ENCODE measurements at regions not wholly inside any gene's neighbourhood (a gene's known extent, or its start where the extent isn't known, plus 50 kb on each side); places are given as distances from the start of the nearest gene placed in this dataset.

- no peak overlapping the region for H3K9ac ChIP-seq (ENCODE audit: low read length)
- no peaks in the 10 kb centered on the region for H3K27me3 ChIP-seq (replicated peaks; ENCODE audit: insufficient read depth, low read length)
- H3K79me2 ChIP-seq (ENCODE audit: low read length) = no peaks in the 10 kb centered on the region
- H3K27ac ChIP-seq (ENCODE audit: low read length) = no peak overlapping the region
- H3K9me3 ChIP-seq (replicated peaks; ENCODE audit: insufficient read depth, low read length) = no peaks in the 10 kb centered on the region
- no peak overlapping the region for H3K4me2 ChIP-seq (ENCODE audit: low read depth, low read length)
- DNase-seq = no peak
- TF ChIP-seq EZH2phosphoT487 (IDR thresholded peaks at IDR 0.05; ENCODE audit: low read length) = no peak
- TF ChIP-seq CTCF (IDR thresholded peaks at IDR 0.05; ENCODE audit: low read length) = no peak
- no peak for TF ChIP-seq EZH2 (optimal IDR thresholded peaks at IDR 0.05; ENCODE audit: low read depth, low read length)
- H4K20me1 ChIP-seq (ENCODE audit: insufficient read depth, low read length) = no peaks in the 10 kb centered on the region
- H3K9me2 ChIP-seq (replicated peaks; ENCODE audit: insufficient read depth, low read length) = no peaks in the 10 kb centered on the region
- H2AFZ ChIP-seq (ENCODE audit: low read length) = no peak overlapping the region
- H3K36me3 ChIP-seq (replicated peaks; ENCODE audit: insufficient read depth, low read length) = no peaks in the 10 kb centered on the region
- no peak overlapping the region for H3K4me3 ChIP-seq (ENCODE audit: low read length)
- no peaks in the 10 kb centered on the region for H3K4me1 ChIP-seq (ENCODE audit: low read length)
- H3F3A ChIP-seq (ENCODE audit: insufficient read depth, low read length) = no peaks in the 10 kb centered on the region
Measured at GRCh38 chr7:68846811-68847325, 751.4 kb upstream of the AUTS2 start.

- H2AFZ ChIP-seq (ENCODE audit: low read length) = no peak overlapping the region
- H3K4me1 ChIP-seq (ENCODE audit: low read length) = no peaks in the 10 kb centered on the region
- H3K79me2 ChIP-seq (ENCODE audit: low read length) = no peaks in the 10 kb centered on the region
- DNase-seq = no peak
- no peak for TF ChIP-seq EZH2 (optimal IDR thresholded peaks at IDR 0.05; ENCODE audit: low read depth, low read length)
- TF ChIP-seq EZH2phosphoT487 (IDR thresholded peaks at IDR 0.05; ENCODE audit: low read length) = no peak
- TF ChIP-seq CTCF (IDR thresholded peaks at IDR 0.05; ENCODE audit: low read length) = no peak
- H3K9me2 ChIP-seq (replicated peaks; ENCODE audit: insufficient read depth, low read length) = no peaks in the 10 kb centered on the region
- H3K9ac ChIP-seq (ENCODE audit: low read length) = no peak overlapping the region
- H3K4me3 ChIP-seq (ENCODE audit: low read length) = no peak overlapping the region
- H3F3A ChIP-seq (ENCODE audit: insufficient read depth, low read length) = no peaks in the 10 kb centered on the region
- H3K9me3 ChIP-seq (replicated peaks; ENCODE audit: insufficient read depth, low read length) = no peaks in the 10 kb centered on the region
- no peaks in the 10 kb centered on the region for H3K36me3 ChIP-seq (replicated peaks; ENCODE audit: insufficient read depth, low read length)
- no peaks in the 10 kb centered on the region for H3K27me3 ChIP-seq (replicated peaks; ENCODE audit: insufficient read depth, low read length)
- H4K20me1 ChIP-seq (ENCODE audit: insufficient read depth, low read length) = no peaks in the 10 kb centered on the region
- no peak overlapping the region for H3K27ac ChIP-seq (ENCODE audit: low read length)
- no peak overlapping the region for H3K4me2 ChIP-seq (ENCODE audit: low read depth, low read length)
Measured at GRCh38 chr7:68853254-68853653, 745.0 kb upstream of the AUTS2 start.

GRCh38 chr7:68857571-68857970, 740.7 kb upstream of the AUTS2 start:
- no peak overlapping the region for H3K4me2 ChIP-seq (ENCODE audit: low read depth, low read length)
- no peaks in the 10 kb centered on the region for H3K9me3 ChIP-seq (replicated peaks; ENCODE audit: insufficient read depth, low read length)
- H3K9ac ChIP-seq (ENCODE audit: low read length) = no peak overlapping the region
- H3K4me3 ChIP-seq (ENCODE audit: low read length) = no peak overlapping the region
- H3K27me3 ChIP-seq (replicated peaks; ENCODE audit: insufficient read depth, low read length) = no peaks in the 10 kb centered on the region
- H2AFZ ChIP-seq (ENCODE audit: low read length) = no peak overlapping the region
- no peak for TF ChIP-seq EZH2phosphoT487 (IDR thresholded peaks at IDR 0.05; ENCODE audit: low read length)
- no peak for TF ChIP-seq CTCF (IDR thresholded peaks at IDR 0.05; ENCODE audit: low read length)
- no peak for TF ChIP-seq EZH2 (optimal IDR thresholded peaks at IDR 0.05; ENCODE audit: low read depth, low read length)
- DNase-seq = no peak
- H4K20me1 ChIP-seq (ENCODE audit: insufficient read depth, low read length) = no peaks in the 10 kb centered on the region
- H3K4me1 ChIP-seq (ENCODE audit: low read length) = no peaks in the 10 kb centered on the region
- H3K27ac ChIP-seq (ENCODE audit: low read length) = no peak overlapping the region
- no peaks in the 10 kb centered on the region for H3F3A ChIP-seq (ENCODE audit: insufficient read depth, low read length)
- H3K36me3 ChIP-seq (replicated peaks; ENCODE audit: insufficient read depth, low read length) = no peaks in the 10 kb centered on the region
- no peaks in the 10 kb centered on the region for H3K79me2 ChIP-seq (ENCODE audit: low read length)
- no peaks in the 10 kb centered on the region for H3K9me2 ChIP-seq (replicated peaks; ENCODE audit: insufficient read depth, low read length)
